PC-3 (cell line): ENCODE measurements at regions not wholly inside any gene's neighbourhood (a gene's known extent, or its start where the extent isn't known, plus 50 kb on each side); places are given as distances from the start of the nearest gene placed in this dataset.

ENCODE experiments used
- ATAC-seq: fragments of 200-7000 bp; cut with Tn5 transposase; 2 replicates; pipeline ENCODE4 v1.9.1; 2020; ENCODE audit warnings: mild to moderate bottlenecking, moderate library complexity
- BruUV-seq: library from RNA; stranded (reverse); fragments of 400-500 nt; replicated peaks from 2 replicates; lab custom pipeline; 2021; lab: Mats Ljungman, UMichigan
- CTCF ChIA-PET: fragments of 300-600 bp; sonication (Branson Sonifier 250); formaldehyde crosslinking; loops from one replicate; lab custom pipeline; 2022; ENCODE audit warnings: antibody characterized with exemption; lab: Charles Lee
- POLR2A ChIA-PET: fragments of 300-600 bp; sonication (Branson Sonifier 250); formaldehyde crosslinking; loops from one replicate; lab custom pipeline; 2022; ENCODE audit warnings: antibody characterized with exemption; ENCODE audit not compliant: unreplicated experiment; lab: Charles Lee
- DNase-seq: peaks from one replicate; pipeline ENCODE4 v3.0.0-alpha.2; 2015
- H2AFZ ChIP-seq: fragments of 300-600 bp; sonication (generic); 2 replicates; pipeline ENCODE4 v1.6.0; 2016; ENCODE audit warnings: antibody characterized with exemption, low read length
- H3F3A ChIP-seq: fragments of 300-600 bp; sonication (generic); one replicate; pipeline ENCODE4 v1.6.0; 2017; ENCODE audit warnings: antibody characterized with exemption, low read length, control low read depth, mild to moderate bottlenecking; ENCODE audit not compliant: unreplicated experiment
- H3K27ac ChIP-seq: fragments of 300-600 bp; sonication (generic); 2 replicates; pipeline ENCODE4 v1.5.1; 2016; ENCODE audit warnings: mild to moderate bottlenecking, low read length
- H3K27me3 ChIP-seq: fragments of 300-600 bp; sonication (generic); 2 replicates; pipeline ENCODE4 v1.6.1; 2016; ENCODE audit warnings: low read length, mixed read lengths
- H3K36me3 ChIP-seq: fragments of 300-600 bp; sonication (generic); 2 replicates; pipeline ENCODE4 v1.6.1; 2016; ENCODE audit warnings: low read depth, mixed run types, low read length, mixed read lengths
- H3K4me1 ChIP-seq: fragments of 300-600 bp; sonication (generic); 2 replicates; pipeline ENCODE4 v1.5.1; 2016; ENCODE audit warnings: low read length; ENCODE audit not compliant: insufficient read depth
- H3K4me2 ChIP-seq: fragments of 300-600 bp; sonication (generic); 2 replicates; pipeline ENCODE4 v1.6.0; 2016; ENCODE audit warnings: low read length
- H3K4me3 ChIP-seq: fragments of 300-600 bp; sonication (generic); 2 replicates; pipeline ENCODE4 v1.5.1; 2016; ENCODE audit warnings: mild to moderate bottlenecking, low read length, mixed read lengths
- H3K79me2 ChIP-seq: fragments of 300-600 bp; sonication (generic); 2 replicates; pipeline ENCODE4 v1.6.1; 2017; ENCODE audit warnings: low read length, mixed read lengths
- H3K9ac ChIP-seq: fragments of 300-600 bp; sonication (generic); 2 replicates; pipeline ENCODE4 v1.6.0; 2016; ENCODE audit warnings: mild to moderate bottlenecking, low read length
- H3K9me2 ChIP-seq: fragments of 300-600 bp; sonication (generic); replicated peaks from 2 replicates; pipeline ENCODE4 v1.6.1; 2016; ENCODE audit warnings: mixed run types, low read length, mixed read lengths
- H3K9me3 ChIP-seq: fragments of 300-600 bp; sonication (generic); 2 replicates; pipeline ENCODE4 v1.6.1; 2016; ENCODE audit warnings: low read length, mixed read lengths
- H4K20me1 ChIP-seq: fragments of 300-600 bp; sonication (generic); 2 replicates; pipeline ENCODE4 v1.6.1; 2016; ENCODE audit warnings: low read length, mixed read lengths
- CTCF ChIP-seq: fragments of 300-600 bp; sonication (generic); conservative IDR thresholded peaks from 2 replicates; pipeline ENCODE4 v1.5.1; 2017; ENCODE audit warnings: antibody characterized with exemption, low read depth, mild to moderate bottlenecking, low read length
- EZH2 ChIP-seq: fragments of 300-600 bp; sonication (generic); IDR thresholded peaks from one replicate; pipeline ENCODE4 v1.6.1; 2017; ENCODE audit warnings: antibody characterized with exemption, mild to moderate bottlenecking, low read length; ENCODE audit not compliant: unreplicated experiment
- EZH2phosphoT487 ChIP-seq: fragments of 300-600 bp; sonication (generic); IDR thresholded peaks from 2 replicates; pipeline ENCODE4 v1.6.1; 2018; ENCODE audit warnings: mild to moderate bottlenecking, antibody characterized with exemption, low read length, borderline replicate concordance
- intact Hi-C: fragments of 100-400 bp; cut with micrococcal nuclease; formaldehyde crosslinking; loops from 2 replicates; pipeline ENCODE4 v1.9.0; 2023

GRCh38 chr17:14826358-14826757 lies 438.8 kb downstream of the PMP22 start:
- POLR2A ChIA-PET: no interaction called here
- TF ChIP-seq EZH2phosphoT487: no peak
- TF ChIP-seq EZH2: no peak
- no peak for TF ChIP-seq CTCF
- intact Hi-C loops: no loop called here

GRCh38 chr17:14818469-14818868 lies 446.7 kb downstream of the PMP22 start:
- Histone ChIP-seq H3K4me3 (no peak overlapping the region), H3K9me2 (no peaks in the 10 kb centered on the region), H3K27ac (no peak overlapping the region), H3K4me2 (no peak overlapping the region), H4K20me1 (no peaks in the 10 kb centered on the region), H3K9ac (no peak overlapping the region), H3K36me3 (no peaks in the 10 kb centered on the region), H3F3A (no peaks in the 10 kb centered on the region), H3K4me1 (no peaks in the 10 kb centered on the region), H3K9me3 (no peaks in the 10 kb centered on the region; the same call in 1 of the 2 replicates), H2AFZ (no peak overlapping the region), H3K79me2 (no peaks in the 10 kb centered on the region), H3K27me3 (peaks cover 5% of the 10 kb centered on the region; the same call in 1 of the 2 replicates)
- no peak for ATAC-seq
- DNase-seq: peak; percentile 16
- CTCF ChIA-PET: no interaction called here
- BruUV-seq: no TSS peak
- intact Hi-C loops: no loop called here
- POLR2A ChIA-PET: no interaction called here
- no peak for TF ChIP-seq EZH2phosphoT487
- no peak for TF ChIP-seq CTCF
- no peak for TF ChIP-seq EZH2

More at GRCh38 chr17:14826358-14826757, 438.8 kb downstream of the PMP22 start:
- H3F3A ChIP-seq: no peaks in the 10 kb centered on the region
- peaks cover 43% of the 10 kb centered on the region for H3K27me3 ChIP-seq
- CTCF ChIA-PET: no interaction called here
- no peak overlapping the region for H3K27ac ChIP-seq
- no peak overlapping the region for H2AFZ ChIP-seq
- no peak overlapping the region for H3K4me3 ChIP-seq
- H3K79me2 ChIP-seq: no peaks in the 10 kb centered on the region
- H3K9ac ChIP-seq: no peak overlapping the region
- no peaks in the 10 kb centered on the region for H4K20me1 ChIP-seq
- DNase-seq (no peak), ATAC-seq (no peak)
- no peaks in the 10 kb centered on the region for H3K9me2 ChIP-seq
- no TSS peak for BruUV-seq
- H3K9me3 ChIP-seq: peaks cover 3% of the 10 kb centered on the region; the same call in 1 of the 2 replicates
- no peak overlapping the region for H3K4me2 ChIP-seq
- H3K4me1 ChIP-seq: no peaks in the 10 kb centered on the region
- H3K36me3 ChIP-seq: no peaks in the 10 kb centered on the region

- no peaks in the 10 kb centered on the region for H4K20me1 ChIP-seq
- H3K4me3 ChIP-seq: no peak overlapping the region
- ATAC-seq (no peak), DNase-seq (peak; percentile 43)
- no peaks in the 10 kb centered on the region for H3F3A ChIP-seq
- no peaks in the 10 kb centered on the region for H3K36me3 ChIP-seq
- no peak for TF ChIP-seq EZH2
- TF ChIP-seq CTCF: no peak
- no peak for TF ChIP-seq EZH2phosphoT487
- CTCF ChIA-PET: no interaction called here
- H3K27ac ChIP-seq: no peak overlapping the region
- intact Hi-C loops: no loop called here
- peaks cover 5% of the 10 kb centered on the region; the same call in 1 of the 2 replicates for H3K27me3 ChIP-seq
- H3K4me1 ChIP-seq: no peaks in the 10 kb centered on the region
- H3K9me2 ChIP-seq: no peaks in the 10 kb centered on the region
- POLR2A ChIA-PET: no interaction called here
- H3K79me2 ChIP-seq: no peaks in the 10 kb centered on the region
- no peak overlapping the region for H3K4me2 ChIP-seq
- no peak overlapping the region for H2AFZ ChIP-seq
- H3K9ac ChIP-seq: no peak overlapping the region
- BruUV-seq: no TSS peak
- H3K9me3 ChIP-seq: no peaks in the 10 kb centered on the region
Observed at GRCh38 chr17:14815079-14815478, 450.0 kb downstream of the PMP22 start.
